DOHH2 (cell line): ENCODE measurements at regions not wholly inside any gene's neighbourhood (a gene's known extent, or its start where the extent isn't known, plus 50 kb on each side); places are given as distances from the start of the nearest gene placed in this dataset.

ENCODE experiments used
- H3F3A ChIP-seq: fragments of 200-600 bp; sonication (generic), shearing (Covaris generic); 2 replicates; pipeline ENCODE4 v1.6.0; 2016; ENCODE audit warnings: antibody characterized with exemption, mild to moderate bottlenecking; ENCODE audit not compliant: control insufficient read depth, insufficient read depth
- H3K27ac ChIP-seq: fragments of 200-600 bp; sonication (generic); 2 replicates; pipeline ENCODE4 v1.5.1; 2014; ENCODE audit warnings: low read depth, mild to moderate bottlenecking, low read length, moderate library complexity
- H3K27me3 ChIP-seq: fragments of 200-600 bp; sonication (generic); 2 replicates; pipeline ENCODE4 v1.6.1; 2014; ENCODE audit warnings: mild to moderate bottlenecking, low read length, mixed read lengths; ENCODE audit not compliant: control insufficient read depth
- H3K36me3 ChIP-seq: fragments of 200-600 bp; sonication (generic); 2 replicates; pipeline ENCODE4 v1.6.1; 2014; ENCODE audit warnings: mild to moderate bottlenecking, low read length, moderate library complexity, mixed read lengths; ENCODE audit not compliant: control insufficient read depth
- H3K4me1 ChIP-seq: fragments of 200-600 bp; sonication (generic); 2 replicates; pipeline ENCODE4 v1.6.1; 2014; ENCODE audit warnings: mild to moderate bottlenecking, low read length, mixed read lengths; ENCODE audit not compliant: control insufficient read depth
- H3K4me2 ChIP-seq: fragments of 200-600 bp; sonication (generic); 2 replicates; pipeline ENCODE4 v1.6.0; 2014; ENCODE audit warnings: mild to moderate bottlenecking, low read length, moderate library complexity
- H3K4me3 ChIP-seq: fragments of 200-600 bp; sonication (generic); 2 replicates; pipeline ENCODE4 v1.5.1; 2014; ENCODE audit warnings: mild to moderate bottlenecking, low read length, mixed read lengths
- H3K79me2 ChIP-seq: fragments of 200-600 bp; sonication (generic); 2 replicates; pipeline ENCODE4 v1.6.1; 2014; ENCODE audit warnings: mild to moderate bottlenecking, low read length, mixed read lengths; ENCODE audit not compliant: control insufficient read depth
- H3K9me2 ChIP-seq: fragments of 200-600 bp; sonication (generic); replicated peaks from 2 replicates; pipeline ENCODE4 v1.6.1; 2014; ENCODE audit warnings: mild to moderate bottlenecking, low read length, mixed read lengths; ENCODE audit not compliant: control insufficient read depth
- H3K9me3 ChIP-seq: fragments of 200-600 bp; sonication (generic); 2 replicates; pipeline ENCODE4 v1.6.1; 2014; ENCODE audit warnings: antibody characterized with exemption, low read length, mixed read lengths; ENCODE audit not compliant: control insufficient read depth, insufficient read depth
- H4K20me1 ChIP-seq: fragments of 200-600 bp; sonication (generic); 2 replicates; pipeline ENCODE4 v1.6.0; 2014; ENCODE audit warnings: low read depth, mild to moderate bottlenecking, antibody characterized with exemption, low read length, moderate library complexity; ENCODE audit not compliant: control insufficient read depth, insufficient read depth
- CTCF ChIP-seq: fragments of 200-600 bp; sonication (generic); IDR thresholded peaks from one replicate; pipeline ENCODE4 v1.5.1; 2014; ENCODE audit warnings: antibody characterized with exemption, mild to moderate bottlenecking, low read depth, low read length; ENCODE audit not compliant: poor library complexity, severe bottlenecking
- EZH2phosphoT487 ChIP-seq: fragments of 200-600 bp; sonication (generic); IDR thresholded peaks from 2 replicates; pipeline ENCODE4 v1.6.1; 2017; ENCODE audit warnings: borderline replicate concordance, mild to moderate bottlenecking, antibody characterized with exemption, low read length, moderate library complexity, mixed read lengths

- H3K4me2 ChIP-seq = no peak overlapping the region
- H3K4me3 ChIP-seq = no peak overlapping the region
- no peaks in the 10 kb centered on the region for H3K4me1 ChIP-seq
- H3K36me3 ChIP-seq = no peaks in the 10 kb centered on the region
- H3K9me2 ChIP-seq = no peaks in the 10 kb centered on the region
- H3K79me2 ChIP-seq = no peaks in the 10 kb centered on the region
- TF ChIP-seq CTCF = no peak
- no peak for TF ChIP-seq EZH2phosphoT487
- H4K20me1 ChIP-seq = no peaks in the 10 kb centered on the region
- H3K9me3 ChIP-seq = no peaks in the 10 kb centered on the region
- H3K27me3 ChIP-seq = no peaks in the 10 kb centered on the region
- no peaks in the 10 kb centered on the region for H3F3A ChIP-seq
- H3K27ac ChIP-seq = no peak overlapping the region
These were observed 110.2 kb upstream of the FAM20C start for GRCh38 chr7:81926-82756.

DNA sequence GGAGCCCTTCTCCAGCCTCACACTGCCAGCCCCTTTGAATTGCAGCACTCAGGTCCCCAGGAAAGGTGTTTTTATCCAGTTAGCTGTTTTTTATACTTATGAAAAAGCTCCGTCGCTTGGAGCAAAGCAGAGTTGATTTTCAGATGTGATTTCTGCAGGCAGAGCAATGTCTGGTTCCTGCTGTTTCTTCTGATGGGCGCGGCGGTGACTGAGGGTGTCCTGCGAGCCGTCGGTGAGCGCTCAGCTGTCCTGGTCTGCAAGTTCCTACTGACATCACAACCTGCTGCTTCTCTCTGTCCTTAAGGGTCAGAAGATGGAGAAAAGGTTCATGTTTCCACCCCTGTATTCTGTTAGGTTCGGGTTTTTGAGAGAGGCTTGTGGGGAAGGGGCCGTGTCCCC is 109.6 kb upstream of the FAM20C start:
- H3K4me3 ChIP-seq = no peak overlapping the region
- H3K27me3 ChIP-seq = no peaks in the 10 kb centered on the region
- H3K4me2 ChIP-seq = no peak overlapping the region
- TF ChIP-seq CTCF (no peak), EZH2phosphoT487 (no peak)
- no peaks in the 10 kb centered on the region for H4K20me1 ChIP-seq
- no peaks in the 10 kb centered on the region for H3F3A ChIP-seq
- H3K36me3 ChIP-seq = no peaks in the 10 kb centered on the region
- no peak overlapping the region for H3K27ac ChIP-seq
- no peaks in the 10 kb centered on the region for H3K4me1 ChIP-seq
- H3K9me2 ChIP-seq = no peaks in the 10 kb centered on the region
- H3K9me3 ChIP-seq = no peaks in the 10 kb centered on the region
- no peaks in the 10 kb centered on the region for H3K79me2 ChIP-seq

GRCh38 chr7:83441-83840 is 108.9 kb upstream of the FAM20C start:
- Histone ChIP-seq H3K4me1 (no peaks in the 10 kb centered on the region), H3K27ac (no peak overlapping the region), H4K20me1 (no peaks in the 10 kb centered on the region), H3K79me2 (no peaks in the 10 kb centered on the region), H3K4me2 (no peak overlapping the region), H3K36me3 (no peaks in the 10 kb centered on the region), H3K9me3 (no peaks in the 10 kb centered on the region), H3K9me2 (no peaks in the 10 kb centered on the region), H3K27me3 (no peaks in the 10 kb centered on the region), H3K4me3 (no peak overlapping the region), H3F3A (no peaks in the 10 kb centered on the region)
- TF ChIP-seq EZH2phosphoT487 (no peak), CTCF (no peak)
